ENCODE measurements at regions not wholly inside any gene's neighbourhood (a gene's known extent, or its start where the extent isn't known, plus 50 kb on each side); places are given as distances from the start of the nearest gene placed in this dataset.
A peak's percentile ranks its signal among the peaks of the same experiment; 100 is the strongest.
"Not testable (repeated sequence)": the region's sequence is repeated elsewhere in the genome, so short reads cannot be mapped to it uniquely, and the experiment has no call there.

GRCh38 chr5:18403941-18404438 is 769.7 kb downstream of the TAF11L14 start:
- DNase-seq: no peak
- intact Hi-C loops (cut with DNase I): no loop called here

GRCh38 chr5:18420711-18421110 is 786.5 kb downstream of the TAF11L14 start:
- intact Hi-C loops (cut with DNase I): no loop called here
- no peak for DNase-seq

GRCh38 chr5:18433336-18433735 is 799.1 kb downstream of the TAF11L14 start:
- DNase-seq: no peak
- intact Hi-C loops (cut with DNase I): no loop called here

GRCh38 chr5:18438126-18438525 is 803.9 kb downstream of the TAF11L14 start:
- DNase-seq: no peak
- intact Hi-C loops (cut with DNase I): no loop called here

GRCh38 chr5:18455521-18455920 is 821.3 kb downstream of the TAF11L14 start:
- no peak for DNase-seq
- intact Hi-C loops (cut with DNase I): no loop called here

- DNase-seq: no peak
- intact Hi-C loops (cut with DNase I): no loop called here
These were observed 823.0 kb downstream of the TAF11L14 start for GRCh38 chr5:18457255-18457654.

GRCh38 chr5:18461766-18462165 is 827.5 kb downstream of the TAF11L14 start:
- no peak for DNase-seq
- intact Hi-C loops (cut with DNase I): no loop called here

- peak in 41 of 42 donors; percentile 7 to 92 (median 79) for DNase-seq
- intact Hi-C loops (cut with DNase I): no loop called here
These were observed 831.8 kb downstream of the TAF11L14 start for GRCh38 chr5:18465833-18466681.

GRCh38 chr5:18466731-18467130 is 832.5 kb downstream of the TAF11L14 start:
- DNase-seq: no peak
- intact Hi-C loops (cut with DNase I): no loop called here

GRCh38 chr5:18471791-18472190 is 837.5 kb downstream of the TAF11L14 start:
- intact Hi-C loops (cut with DNase I); DNase-seq: not testable (repeated sequence)

- intact Hi-C loops (cut with DNase I): no loop called here
- DNase-seq: no peak
These were observed 849.2 kb downstream of the TAF11L14 start for GRCh38 chr5:18483451-18483850.

- intact Hi-C loops (cut with DNase I): no loop called here
- no peak for DNase-seq
These were observed 853.7 kb downstream of the TAF11L14 start for GRCh38 chr5:18487928-18488480.

- no peak for DNase-seq
- intact Hi-C loops (cut with DNase I): no loop called here
These were observed 855.4 kb downstream of the TAF11L14 start for GRCh38 chr5:18489703-18490102.

GRCh38 chr5:18491349-18491748 is 857.1 kb downstream of the TAF11L14 start:
- intact Hi-C loops (cut with DNase I): no loop called here
- DNase-seq: no peak

GRCh38 chr5:18495157-18495556 is 860.9 kb downstream of the TAF11L14 start:
- no peak for DNase-seq
- intact Hi-C loops (cut with DNase I): no loop called here

GRCh38 chr5:18496041-18496440 is 861.8 kb downstream of the TAF11L14 start:
- intact Hi-C loops (cut with DNase I): no loop called here
- no peak for DNase-seq

GRCh38 chr5:18497089-18497488 is 862.8 kb downstream of the TAF11L14 start:
- no peak for DNase-seq
- intact Hi-C loops (cut with DNase I): no loop called here

- no peak for DNase-seq
- intact Hi-C loops (cut with DNase I): no loop called here
These were observed 869.6 kb downstream of the TAF11L14 start for GRCh38 chr5:18503797-18504328.

GRCh38 chr5:18507114-18507513 is 872.9 kb downstream of the TAF11L14 start:
- intact Hi-C loops (cut with DNase I): no loop called here
- DNase-seq: no peak

- DNase-seq: no peak
These were observed 883.6 kb downstream of the TAF11L14 start for GRCh38 chr5:18517641-18518380.

More at GRCh38 chr5:18517641-18518380, 883.6 kb downstream of the TAF11L14 start:
- intact Hi-C loops (cut with DNase I): no loop called here

Measured in head of caudate nucleus (tissue), 42 donors.